ENCODE measurements at regions not wholly inside any gene's neighbourhood (a gene's known extent, or its start where the extent isn't known, plus 50 kb on each side); places are given as distances from the start of the nearest gene placed in this dataset.
"Not testable (repeated sequence)": the region's sequence is repeated elsewhere in the genome, so short reads cannot be mapped to it uniquely, and the experiment has no call there.

- H3K9me3 ChIP-seq (ENCODE audit: insufficient read depth, low read depth): no peaks in the 10 kb centered on the region
- H3K36me3 ChIP-seq (ENCODE audit: low read depth): no peaks in the 10 kb centered on the region
- no TSS peak for BruUV-seq (replicated peaks)
- no peak overlapping the region for H3K27ac ChIP-seq
- no peak overlapping the region for H3K4me3 ChIP-seq
- TF ChIP-seq EZH2 (IDR thresholded peaks at IDR 0.05; ENCODE audit: low read depth): no peak
- TF ChIP-seq, protein P1, sequence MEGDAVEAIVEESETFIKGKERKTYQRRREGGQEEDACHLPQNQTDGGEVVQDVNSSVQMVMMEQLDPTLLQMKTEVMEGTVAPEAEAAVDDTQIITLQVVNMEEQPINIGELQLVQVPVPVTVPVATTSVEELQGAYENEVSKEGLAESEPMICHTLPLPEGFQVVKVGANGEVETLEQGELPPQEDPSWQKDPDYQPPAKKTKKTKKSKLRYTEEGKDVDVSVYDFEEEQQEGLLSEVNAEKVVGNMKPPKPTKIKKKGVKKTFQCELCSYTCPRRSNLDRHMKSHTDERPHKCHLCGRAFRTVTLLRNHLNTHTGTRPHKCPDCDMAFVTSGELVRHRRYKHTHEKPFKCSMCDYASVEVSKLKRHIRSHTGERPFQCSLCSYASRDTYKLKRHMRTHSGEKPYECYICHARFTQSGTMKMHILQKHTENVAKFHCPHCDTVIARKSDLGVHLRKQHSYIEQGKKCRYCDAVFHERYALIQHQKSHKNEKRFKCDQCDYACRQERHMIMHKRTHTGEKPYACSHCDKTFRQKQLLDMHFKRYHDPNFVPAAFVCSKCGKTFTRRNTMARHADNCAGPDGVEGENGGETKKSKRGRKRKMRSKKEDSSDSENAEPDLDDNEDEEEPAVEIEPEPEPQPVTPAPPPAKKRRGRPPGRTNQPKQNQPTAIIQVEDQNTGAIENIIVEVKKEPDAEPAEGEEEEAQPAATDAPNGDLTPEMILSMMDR (conservative IDR thresholded peaks at IDR 0.05): no peak
- H3K4me2 ChIP-seq: no peak overlapping the region
- no peaks in the 10 kb centered on the region for H3K4me1 ChIP-seq (replicated peaks; ENCODE audit: insufficient read depth)
- CTCF ChIA-PET: no interaction called here
- H4K20me1 ChIP-seq (ENCODE audit: insufficient read depth): no peaks in the 10 kb centered on the region
- POLR2A ChIA-PET (ENCODE audit: unreplicated experiment): no interaction called here
- H3F3A ChIP-seq (ENCODE audit: insufficient read depth, low read depth): no peaks in the 10 kb centered on the region
- H2AFZ ChIP-seq: no peak overlapping the region
- no peaks in the 10 kb centered on the region for H3K79me2 ChIP-seq (ENCODE audit: low read depth)
- H3K27me3 ChIP-seq (ENCODE audit: insufficient read depth, low read depth): peaks cover 3% of the 10 kb centered on the region; the same call in 1 of the 2 replicates
- intact Hi-C loops (cut with micrococcal nuclease; ENCODE audit: unreplicated experiment): no loop called here
- no peaks in the 10 kb centered on the region for H3K9me2 ChIP-seq (ENCODE audit: insufficient read depth)
- DNase-seq: no peak
Measured at GRCh38 chr1:184194236-184194635, 142.7 kb downstream of the TSEN15 start.

DNA sequence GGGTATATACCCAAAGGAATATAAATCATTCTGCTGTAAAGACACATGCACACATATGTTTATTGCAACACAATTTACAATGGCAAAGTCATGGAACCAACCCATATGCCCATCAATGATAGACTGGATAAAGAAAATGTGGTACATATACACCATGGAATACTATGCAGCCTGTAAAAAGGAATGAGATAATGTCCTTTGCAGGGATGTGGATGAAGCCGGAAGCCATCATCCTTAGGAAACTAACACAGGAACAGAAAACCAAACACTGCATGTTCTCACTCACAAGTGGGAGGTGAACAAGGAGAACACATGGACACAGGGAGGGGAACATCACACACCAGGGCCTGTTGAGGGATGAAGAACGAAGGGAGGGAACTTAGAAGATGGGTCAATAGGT, 144.2 kb downstream of the TSEN15 start:
- H3K4me2 ChIP-seq; BruUV-seq (replicated peaks); H3K27me3 ChIP-seq (ENCODE audit: insufficient read depth, low read depth); H3K36me3 ChIP-seq (ENCODE audit: low read depth); H3F3A ChIP-seq (ENCODE audit: insufficient read depth, low read depth); H3K9me3 ChIP-seq (ENCODE audit: insufficient read depth, low read depth); H3K9me2 ChIP-seq (ENCODE audit: insufficient read depth); H3K4me3 ChIP-seq; POLR2A ChIA-PET (ENCODE audit: unreplicated experiment); H3K27ac ChIP-seq; H3K79me2 ChIP-seq (ENCODE audit: low read depth); H2AFZ ChIP-seq; CTCF ChIA-PET; H4K20me1 ChIP-seq (ENCODE audit: insufficient read depth); DNase-seq; H3K4me1 ChIP-seq (replicated peaks; ENCODE audit: insufficient read depth); intact Hi-C loops (cut with micrococcal nuclease; ENCODE audit: unreplicated experiment): not testable (repeated sequence)

GRCh38 chr1:184197831-184198230, 146.3 kb downstream of the TSEN15 start:
- no peaks in the 10 kb centered on the region for H3K79me2 ChIP-seq (ENCODE audit: low read depth)
- no peaks in the 10 kb centered on the region for H3K4me1 ChIP-seq (replicated peaks; ENCODE audit: insufficient read depth)
- TF ChIP-seq, protein P1 (conservative IDR thresholded peaks at IDR 0.05): no peak
- TF ChIP-seq EZH2 (IDR thresholded peaks at IDR 0.05; ENCODE audit: low read depth): no peak
- H3K4me2 ChIP-seq: no peak overlapping the region
- no peaks in the 10 kb centered on the region for H3K36me3 ChIP-seq (ENCODE audit: low read depth)
- POLR2A ChIA-PET (ENCODE audit: unreplicated experiment): no interaction called here
- 0 out of 2 replicates have a peak, but pooled peaks cover 3% of the 10 kb centered on the region for H3K27me3 ChIP-seq (ENCODE audit: insufficient read depth, low read depth)
- H3K4me3 ChIP-seq: no peak overlapping the region
- no peak overlapping the region for H2AFZ ChIP-seq
- H3K9me2 ChIP-seq (ENCODE audit: insufficient read depth): no peaks in the 10 kb centered on the region
- CTCF ChIA-PET: no interaction called here
- H3K9me3 ChIP-seq (ENCODE audit: insufficient read depth, low read depth): no peaks in the 10 kb centered on the region
- intact Hi-C loops (cut with micrococcal nuclease; ENCODE audit: unreplicated experiment): no loop called here
- no peak overlapping the region for H3K27ac ChIP-seq
- no peak for DNase-seq
- no peaks in the 10 kb centered on the region for H3F3A ChIP-seq (ENCODE audit: insufficient read depth, low read depth)
- H4K20me1 ChIP-seq (ENCODE audit: insufficient read depth): no peaks in the 10 kb centered on the region
- BruUV-seq (replicated peaks): no TSS peak

- Histone ChIP-seq H3K36me3 (ENCODE audit: low read depth) (no peaks in the 10 kb centered on the region), H3K9me3 (ENCODE audit: insufficient read depth, low read depth) (no peaks in the 10 kb centered on the region), H4K20me1 (ENCODE audit: insufficient read depth) (no peaks in the 10 kb centered on the region), H3K4me3 (no peak overlapping the region), H3K4me1 (replicated peaks; ENCODE audit: insufficient read depth) (no peaks in the 10 kb centered on the region), H3K9me2 (ENCODE audit: insufficient read depth) (no peaks in the 10 kb centered on the region), H3K79me2 (ENCODE audit: low read depth) (no peaks in the 10 kb centered on the region), H3K27me3 (ENCODE audit: insufficient read depth, low read depth) (0 out of 2 replicates have a peak, but pooled peaks cover 3% of the 10 kb centered on the region), H3K27ac (no peak overlapping the region), H2AFZ (no peak overlapping the region), H3K4me2 (no peak overlapping the region), H3F3A (ENCODE audit: insufficient read depth, low read depth) (no peaks in the 10 kb centered on the region)
- TF ChIP-seq EZH2 (IDR thresholded peaks at IDR 0.05; ENCODE audit: low read depth): no peak
- TF ChIP-seq, protein P1 (conservative IDR thresholded peaks at IDR 0.05): no peak
- intact Hi-C loops (cut with micrococcal nuclease; ENCODE audit: unreplicated experiment): no loop called here
- ChIA-PET CTCF (no interaction called here), POLR2A (ENCODE audit: unreplicated experiment) (no interaction called here)
- no peak for DNase-seq
- no TSS peak for BruUV-seq (replicated peaks)
Measured at GRCh38 chr1:184199036-184199435, 147.5 kb downstream of the TSEN15 start.
